ENCODE measurements at regions not wholly inside any gene's neighbourhood (a gene's known extent, or its start where the extent isn't known, plus 50 kb on each side); places are given as distances from the start of the nearest gene placed in this dataset.

- in situ Hi-C loops (cut with HindIII; ENCODE audit: low pct_unique_long_range_greater_than_20kb, low sequenced_read_pairs): no loop called here
- DNase-seq (ENCODE audit: low read depth, low spot score): no peak
Observed at GRCh38 chr12:67446716-67447115, 177.6 kb downstream of the CAND1 start.

- in situ Hi-C loops (cut with HindIII; ENCODE audit: low pct_unique_long_range_greater_than_20kb, low sequenced_read_pairs): no loop called here
- DNase-seq (ENCODE audit: low read depth, low spot score): no peak
Observed at GRCh38 chr12:67447180-67447579, 178.0 kb downstream of the CAND1 start.

GRCh38 chr12:67449591-67450052, 180.5 kb downstream of the CAND1 start:
- in situ Hi-C loops (cut with HindIII; ENCODE audit: low pct_unique_long_range_greater_than_20kb, low sequenced_read_pairs): no loop called here

GRCh38 chr12:67450441-67450840, 181.3 kb downstream of the CAND1 start:
- in situ Hi-C loops (cut with HindIII; ENCODE audit: low pct_unique_long_range_greater_than_20kb, low sequenced_read_pairs): no loop called here
- DNase-seq (ENCODE audit: low read depth, low spot score): no peak

More at GRCh38 chr12:67449591-67450052, 180.5 kb downstream of the CAND1 start:
- no peak for DNase-seq (ENCODE audit: low read depth, low spot score)

- DNase-seq (ENCODE audit: low read depth, low spot score): no peak
- in situ Hi-C loops (cut with HindIII; ENCODE audit: low pct_unique_long_range_greater_than_20kb, low sequenced_read_pairs): no loop called here
Observed at GRCh38 chr12:67451206-67451605, 182.0 kb downstream of the CAND1 start.

GRCh38 chr12:67452119-67452805, 183.1 kb downstream of the CAND1 start:
- in situ Hi-C loops (cut with HindIII; ENCODE audit: low pct_unique_long_range_greater_than_20kb, low sequenced_read_pairs): no loop called here

GRCh38 chr12:67453191-67453590, 184.0 kb downstream of the CAND1 start:
- in situ Hi-C loops (cut with HindIII; ENCODE audit: low pct_unique_long_range_greater_than_20kb, low sequenced_read_pairs): no loop called here
- DNase-seq (ENCODE audit: low read depth, low spot score): no peak

More at GRCh38 chr12:67452119-67452805, 183.1 kb downstream of the CAND1 start:
- no peak for DNase-seq (ENCODE audit: low read depth, low spot score)

GRCh38 chr12:67455236-67455635, 186.1 kb downstream of the CAND1 start:
- in situ Hi-C loops (cut with HindIII; ENCODE audit: low pct_unique_long_range_greater_than_20kb, low sequenced_read_pairs): no loop called here
- no peak for DNase-seq (ENCODE audit: low read depth, low spot score)

- DNase-seq (ENCODE audit: low read depth, low spot score): peak; percentile 41
Observed at GRCh38 chr12:67456431-67456901, 187.3 kb downstream of the CAND1 start.

GRCh38 chr12:67457136-67457535, 188.0 kb downstream of the CAND1 start:
- DNase-seq (ENCODE audit: low read depth, low spot score): no peak
- in situ Hi-C loops (cut with HindIII; ENCODE audit: low pct_unique_long_range_greater_than_20kb, low sequenced_read_pairs): no loop called here

More at GRCh38 chr12:67456431-67456901, 187.3 kb downstream of the CAND1 start:
- in situ Hi-C loops (cut with HindIII; ENCODE audit: low pct_unique_long_range_greater_than_20kb, low sequenced_read_pairs): no loop called here

- peak; percentile 27 for DNase-seq (ENCODE audit: low read depth, low spot score)
- in situ Hi-C loops (cut with HindIII; ENCODE audit: low pct_unique_long_range_greater_than_20kb, low sequenced_read_pairs): no loop called here
Observed at GRCh38 chr12:67457778-67458665, 188.9 kb downstream of the CAND1 start.

GRCh38 chr12:67459173-67459572, 189.4 kb upstream of the DYRK2 start:
- DNase-seq (ENCODE audit: low read depth, low spot score): no peak
- in situ Hi-C loops (cut with HindIII; ENCODE audit: low pct_unique_long_range_greater_than_20kb, low sequenced_read_pairs): no loop called here

GRCh38 chr12:67459578-67459977, 189.0 kb upstream of the DYRK2 start:
- in situ Hi-C loops (cut with HindIII; ENCODE audit: low pct_unique_long_range_greater_than_20kb, low sequenced_read_pairs): no loop called here
- DNase-seq (ENCODE audit: low read depth, low spot score): no peak

GRCh38 chr12:67460388-67460787, 188.2 kb upstream of the DYRK2 start:
- no peak for DNase-seq (ENCODE audit: low read depth, low spot score)
- in situ Hi-C loops (cut with HindIII; ENCODE audit: low pct_unique_long_range_greater_than_20kb, low sequenced_read_pairs): no loop called here

- DNase-seq (ENCODE audit: low read depth, low spot score): no peak
- in situ Hi-C loops (cut with HindIII; ENCODE audit: low pct_unique_long_range_greater_than_20kb, low sequenced_read_pairs): no loop called here
Observed at GRCh38 chr12:67468549-67469245, 179.8 kb upstream of the DYRK2 start.

- no peak for DNase-seq (ENCODE audit: low read depth, low spot score)
- in situ Hi-C loops (cut with HindIII; ENCODE audit: low pct_unique_long_range_greater_than_20kb, low sequenced_read_pairs): no loop called here
Observed at GRCh38 chr12:67469666-67470065, 178.9 kb upstream of the DYRK2 start.

GRCh38 chr12:67471810-67472209, 176.7 kb upstream of the DYRK2 start:
- no peak for DNase-seq (ENCODE audit: low read depth, low spot score)
- in situ Hi-C loops (cut with HindIII; ENCODE audit: low pct_unique_long_range_greater_than_20kb, low sequenced_read_pairs): no loop called here

GRCh38 chr12:67472539-67472938, 176.0 kb upstream of the DYRK2 start:
- DNase-seq (ENCODE audit: low read depth, low spot score): peak; percentile 52
- in situ Hi-C loops (cut with HindIII; ENCODE audit: low pct_unique_long_range_greater_than_20kb, low sequenced_read_pairs): no loop called here

Measured in SK-MEL-5 (cell line).